ENCODE measurements at regions not wholly inside any gene's neighbourhood (a gene's known extent, or its start where the extent isn't known, plus 50 kb on each side); places are given as distances from the start of the nearest gene placed in this dataset.

GRCh38 chr9:25876248-25876647 is 198.0 kb upstream of the TUSC1 start:
- H4K91ac ChIP-seq (replicated peaks; ENCODE audit: insufficient read length, low read length), result no peak overlapping the region
- H3K23ac ChIP-seq (ENCODE audit: insufficient read length), result no peak overlapping the region
- H3K4me1 ChIP-seq (replicated peaks in 1 of 4; ENCODE audit: control insufficient read depth in 3 of 4, insufficient read depth in 4 of 4, low read length in 3 of 4), result no peaks in the 10 kb centered on the region
- H3K36me3 ChIP-seq (ENCODE audit: control insufficient read depth in 2 of 4, insufficient read depth in 4 of 4, low read length in 3 of 4), result no peaks in the 10 kb centered on the region
- no peak overlapping the region for H3K14ac ChIP-seq (ENCODE audit: insufficient read length)
- no peak overlapping the region for H2BK15ac ChIP-seq (ENCODE audit: low read length)
- no peak overlapping the region for H3K18ac ChIP-seq (ENCODE audit: extremely low read depth, low read length)
- WGBS, 2 experiments (ENCODE audit: extremely low coverage in 1 of 2, insufficient coverage in 1 of 2, insufficient read length in 1 of 2, insufficient replicate concordance in 2 of 2, low coverage in 1 of 2, low lambda C conversion rate in 2 of 2, missing lambda C conversion rate in 1 of 2), result 95% methylated on average over 1 of the region's 1 CpG; no CpG with 5 or more reads in 1 of the 2 experiments
- H3K9ac ChIP-seq (replicated peaks in 1 of 4; ENCODE audit: extremely low read depth in 1 of 4, low read depth in 3 of 4, low read length in 3 of 4), result no peak overlapping the region
- no peak overlapping the region for H2BK5ac ChIP-seq (ENCODE audit: low read depth, low read length)
- H3K23me2 ChIP-seq (ENCODE audit: low read depth, low read length), result no peaks in the 10 kb centered on the region; the same call in 1 of the 2 replicates
- ChIA-PET CTCF (ENCODE audit: partially characterized antibody) (interaction anchor here (1.1 kb wide), 1 partner anchor 18 kb away, joined by 4 read pairs; no protein-coding TSS in a partner anchor), POLR2A (ENCODE audit: partially characterized antibody) (no interaction called here)
- no peak overlapping the region for H4K8ac ChIP-seq (ENCODE audit: extremely low read depth, insufficient read depth, low read length)
- no peak overlapping the region for H3K27ac ChIP-seq (ENCODE audit: low read depth, low read length)
- H3K56ac ChIP-seq (replicated peaks; ENCODE audit: insufficient read length, low read depth, low read length), result no peak overlapping the region
- no peak overlapping the region for H4K5ac ChIP-seq (ENCODE audit: insufficient read length, low read depth, low read length)
- H3K27me3 ChIP-seq (replicated peaks in 1 of 4; ENCODE audit: control insufficient read depth in 3 of 4, extremely low read depth in 1 of 4, insufficient read depth in 3 of 4, low read length in 3 of 4), result no peaks in the 10 kb centered on the region
- no peak overlapping the region for H2AK5ac ChIP-seq (ENCODE audit: low read depth, low read length)
- DNase-seq (ENCODE audit: low read depth in 1 of 2, low spot score in 2 of 2), result no peak
- no peak for FAIRE-seq
- H4K20me1 ChIP-seq (replicated peaks in 1 of 2; ENCODE audit: control insufficient read depth in 1 of 2, insufficient read depth in 2 of 2, low read length in 2 of 2), result no peaks in the 10 kb centered on the region
- H2BK120ac ChIP-seq (replicated peaks; ENCODE audit: low read depth, low read length), result no peak overlapping the region
- H3K4ac ChIP-seq (replicated peaks; ENCODE audit: insufficient read length, low read depth, low read length), result no peak overlapping the region
- H3K9me3 ChIP-seq (ENCODE audit: insufficient read depth in 2 of 2, low read depth in 1 of 2, low read length in 1 of 2), result no peaks in the 10 kb centered on the region
- H2AFZ ChIP-seq (ENCODE audit: low read length), result no peak overlapping the region
- no peaks in the 10 kb centered on the region for H3K79me1 ChIP-seq (ENCODE audit: low read depth, low read length)
- no peak overlapping the region for H3K4me2 ChIP-seq (ENCODE audit: insufficient read depth in 1 of 2, low read depth in 2 of 2, low read length in 2 of 2)
- H3K4me3 ChIP-seq (ENCODE audit: extremely low read depth in 1 of 4, insufficient read depth in 2 of 4, low read depth in 3 of 4, low read length in 4 of 4), result no peak overlapping the region
- no peaks in the 10 kb centered on the region for H3K79me2 ChIP-seq (ENCODE audit: control insufficient read depth in 1 of 2, insufficient read depth in 2 of 2, low read length in 2 of 2)
- H2BK12ac ChIP-seq (ENCODE audit: low read depth, low read length), result no peak overlapping the region
- H2BK20ac ChIP-seq (ENCODE audit: low read length), result no peak overlapping the region
- no peak for TF ChIP-seq FOSL1 (IDR thresholded peaks at IDR 0.05; ENCODE audit: insufficient read depth, low read depth, low read length)
- no peak for TF ChIP-seq TBP (IDR thresholded peaks at IDR 0.05; ENCODE audit: low read depth, low read length)
- no peak for TF ChIP-seq SP1 (IDR thresholded peaks at IDR 0.05; ENCODE audit: low read depth, low read length)
- no peak for TF ChIP-seq RXRA (IDR thresholded peaks at IDR 0.05; ENCODE audit: insufficient read depth, low read depth, low read length)
- no peak for TF ChIP-seq EP300 (IDR thresholded peaks at IDR 0.05; ENCODE audit: borderline replicate concordance in 1 of 2, low read depth in 2 of 2, low read length in 2 of 2)
- no peak for TF ChIP-seq JUN (IDR thresholded peaks at IDR 0.05; ENCODE audit: low read depth, low read length)
- TF ChIP-seq TAF1 (IDR thresholded peaks at IDR 0.05; ENCODE audit: low read depth, low read length), result no peak
- no peak for TF ChIP-seq SIRT6 (IDR thresholded peaks at IDR 0.05; ENCODE audit: low read length)
- no peak for TF ChIP-seq CREB1 (IDR thresholded peaks at IDR 0.05)
- no peak for TF ChIP-seq ZNF274 (IDR thresholded peaks at IDR 0.05; ENCODE audit: borderline replicate concordance, extremely low read depth, low read length)
- no peak for TF ChIP-seq TEAD4 (IDR thresholded peaks at IDR 0.05; ENCODE audit: low read depth, low read length)
- TF ChIP-seq TAF7 (optimal IDR thresholded peaks at IDR 0.05; ENCODE audit: borderline replicate concordance, low read depth, low read length), result no peak
- no peak for TF ChIP-seq POLR2AphosphoS5 (IDR thresholded peaks at IDR 0.05; ENCODE audit: low read depth, low read length)
- no peak for TF ChIP-seq CTBP2 (IDR thresholded peaks at IDR 0.05; ENCODE audit: borderline replicate concordance, insufficient read depth, insufficient read length, low read length)
- TF ChIP-seq SP4 (IDR thresholded peaks at IDR 0.05; ENCODE audit: low read length), result no peak
- no peak for TF ChIP-seq CHD2 (IDR thresholded peaks at IDR 0.05; ENCODE audit: low read length)
- TF ChIP-seq POU5F1 (IDR thresholded peaks at IDR 0.05; ENCODE audit: low read depth, low read length), result no peak
